K562 (cell line): ENCODE measurements at regions not wholly inside any gene's neighbourhood (a gene's known extent, or its start where the extent isn't known, plus 50 kb on each side); places are given as distances from the start of the nearest gene placed in this dataset.

Experiments used
- ATAC-seq: fragments of 200-7000 bp; cut with Tn5 transposase; 3 replicates; pipeline ENCODE4 v1.9.1; 2020; ENCODE audit warnings: moderate library complexity
- BruUV-seq: library from RNA; stranded (reverse); fragments of 400-500 nt; replicated peaks from 2 replicates; lab custom pipeline; 2021; lab: Mats Ljungman, UMichigan
- CTCF ChIA-PET: fragments of 300-600 bp; formaldehyde crosslinking; extraction: SDS; loops from one replicate; lab custom pipeline; 2021; ENCODE audit warnings: low intra/inter-chr PET ratio; lab: Yijun Ruan, JAX
- POLR2A ChIA-PET: fragments of 300-600, 350-650 bp; sonication (Branson Sonifier 250); formaldehyde crosslinking; extraction: SDS; loops from one replicate; lab custom pipeline; 2021; ENCODE audit warnings: antibody characterized with exemption, inconsistent platforms; lab: Yijun Ruan, JAX
- DNase-seq, 4 experiments: peaks; one replicate each; pipeline versions ENCODE4 v3.0.0 to v3.0.0-alpha.2; 2011 to 2018; ENCODE audit warnings: low spot score in 3 of 4, mixed read lengths in 3 of 4; ENCODE audit errors: extremely low read depth in 1 of 4
- FAIRE-seq: peaks from 2 replicates; lab custom pipeline; 2011; peaks lifted over from hg19 to GRCh38; lab: Jason Lieb, UNC
- H2AFZ ChIP-seq: 2 replicates; pipeline ENCODE4 v1.6.0; 2011; ENCODE audit warnings: low read depth, low read length, control low read depth, inconsistent platforms
- H3K27ac ChIP-seq: fragments of 200-600 bp; 3 replicates; pipeline ENCODE4 v1.8.0; 2011; ENCODE audit warnings: low read depth, mild to moderate bottlenecking, control low read depth, inconsistent platforms, low read length, moderate library complexity, mixed read lengths; ENCODE audit errors: extremely low read depth
- H3K27me3 ChIP-seq, 2 experiments: fragments of 300-600 bp in 1 of 2; 2 replicates in 1 of 2; 3 replicates in 1 of 2; pipeline versions ENCODE4 v1.6.0 to v1.8.0; 2011; ENCODE audit warnings: inconsistent platforms in 2 of 2, low read length in 2 of 2, mild to moderate bottlenecking in 1 of 2, mixed read lengths in 1 of 2, moderate library complexity in 1 of 2; ENCODE audit not compliant: control insufficient read depth in 2 of 2, insufficient read depth in 2 of 2
- H3K36me3 ChIP-seq: fragments of 300-600 bp; 3 replicates; pipeline ENCODE4 v1.8.0; 2011; ENCODE audit warnings: mild to moderate bottlenecking, low read length, inconsistent platforms; ENCODE audit not compliant: control insufficient read depth, insufficient read depth
- H3K4me1 ChIP-seq, 2 experiments: fragments of 200-600 bp in 1 of 2; replicated peaks in 1 of 2; 2 replicates in 1 of 2; 3 replicates in 1 of 2; pipeline versions ENCODE4 v1.5.1 to v1.8.0; 2011; ENCODE audit warnings: inconsistent platforms in 2 of 2, low read length in 2 of 2, mild to moderate bottlenecking in 1 of 2, mixed read lengths in 1 of 2, moderate library complexity in 1 of 2; ENCODE audit not compliant: control insufficient read depth in 2 of 2, insufficient read depth in 2 of 2
- H3K4me2 ChIP-seq: 2 replicates; pipeline ENCODE4 v1.6.1; 2011; ENCODE audit warnings: low read length, control low read depth, inconsistent platforms, mixed read lengths; ENCODE audit not compliant: insufficient read depth
- H3K4me3 ChIP-seq: fragments of 200-600 bp; sonication (generic), shearing (Covaris generic); 2 replicates; pipeline ENCODE4 v1.5.1; 2016; ENCODE audit warnings: control low read depth, inconsistent platforms
- H3K79me2 ChIP-seq: fragments of 200-600 bp; 3 replicates; pipeline ENCODE4 v1.8.0; 2011; ENCODE audit warnings: low read length, inconsistent platforms; ENCODE audit not compliant: control insufficient read depth, insufficient read depth
- H3K9ac ChIP-seq, 2 experiments: 2 replicates each; pipeline versions ENCODE4 v1.6.0 to v1.6.1; 2011; ENCODE audit warnings: low read depth in 2 of 2, low read length in 2 of 2, control low read depth in 1 of 2, inconsistent platforms in 1 of 2, mild to moderate bottlenecking in 1 of 2, mixed read lengths in 1 of 2; ENCODE audit not compliant: insufficient read depth in 1 of 2
- H3K9me1 ChIP-seq: one replicate; pipeline ENCODE4 v1.6.0; 2011; ENCODE audit warnings: inconsistent platforms, mild to moderate bottlenecking, low read length, moderate library complexity; ENCODE audit not compliant: control insufficient read depth, insufficient read depth
- H3K9me3 ChIP-seq: replicated peaks from 2 replicates; pipeline ENCODE4 v1.5.1; 2011; ENCODE audit warnings: low read depth, low read length, inconsistent platforms; ENCODE audit not compliant: control insufficient read depth, insufficient read depth
- H4K20me1 ChIP-seq: replicated peaks from 2 replicates; pipeline ENCODE4 v1.6.1; 2011; ENCODE audit warnings: low read length, inconsistent platforms, mixed read lengths; ENCODE audit not compliant: control insufficient read depth, insufficient read depth
- CC2D1A ChIP-seq: fragments of 450-650 bp; IDR thresholded peaks from 2 replicates; pipeline ENCODE4 v1.6.1; 2017; ENCODE audit warnings: mild to moderate bottlenecking
- EGR1 ChIP-seq: fragments of 450-650 bp; conservative IDR thresholded peaks from 2 replicates; pipeline ENCODE4 v1.6.1; 2017; ENCODE audit warnings: mild to moderate bottlenecking
- KAT7 ChIP-seq: sonication (generic); formaldehyde crosslinking; IDR thresholded peaks from 2 replicates; pipeline ENCODE4 v1.8.0; 2022; ENCODE audit warnings: missing genetic modification reagents, mild to moderate bottlenecking, borderline replicate concordance
- KDM2B ChIP-seq: fragments of 250-450 bp; sonication (Bioruptor Pico); IDR thresholded peaks from 2 replicates; pipeline ENCODE4 v1.8.0; 2021; ENCODE audit warnings: mild to moderate bottlenecking, moderate library complexity
- MAZ ChIP-seq, 2 experiments: fragments of 450-650 bp in 1 of 2; sonication (generic) in 1 of 2; formaldehyde crosslinking; IDR thresholded peaks in 1 of 2; conservative IDR thresholded peaks in 1 of 2; 2 replicates each; pipeline versions ENCODE4 v1.4.0 to v1.5.0; 2020; ENCODE audit warnings: mild to moderate bottlenecking in 1 of 2, missing genetic modification reagents in 1 of 2
- NR2C2 ChIP-seq, 2 experiments: fragments of 200-800 bp in 1 of 2; sonication (Bioruptor generic) in 1 of 2; sonication (generic) in 1 of 2; formaldehyde crosslinking in 1 of 2; IDR thresholded peaks; 2 replicates each; pipeline versions ENCODE4 v1.6.1 to v1.8.0; 2016 to 2022; ENCODE audit warnings: mild to moderate bottlenecking in 1 of 2, missing compliant biosample characterization in 1 of 2, missing genetic modification characterization in 1 of 2, missing genetic modification reagents in 1 of 2
- PHB2 ChIP-seq: fragments of 450-650 bp; IDR thresholded peaks from 2 replicates; pipeline ENCODE4 v1.6.1; 2017; ENCODE audit warnings: low read depth
- ZFP91 ChIP-seq: sonication (generic); formaldehyde crosslinking; IDR thresholded peaks from 2 replicates; pipeline ENCODE4 v1.8.0; 2022; ENCODE audit warnings: mild to moderate bottlenecking, missing genetic modification reagents
- ZNF134 ChIP-seq: fragments of 250-450 bp; sonication (Bioruptor Pico); conservative IDR thresholded peaks from 2 replicates; pipeline ENCODE4 v1.4.0; 2020
- WGBS: fragments of 100-300 bp; shearing (Covaris generic); methylation state at CpG from one replicate; pipeline ENCODE4 v1.1.6; 2016; ENCODE audit warnings: low coverage, mixed read lengths; ENCODE audit not compliant: insufficient coverage; ENCODE audit errors: missing lambda C conversion rate; 5-methylcytosine and 5-hydroxymethylcytosine counted together
- in situ Hi-C: fragments of 300-500 bp; cut with MboI; formaldehyde crosslinking; loops from 4 replicates; pipeline ENCODE4 v1.15.0; 2018; ENCODE audit warnings: inconsistent platforms, mixed read lengths
- intact Hi-C: fragments of 100-400 bp; cut with micrococcal nuclease; formaldehyde crosslinking; loops from 2 replicates; pipeline ENCODE4 v1.14.2; 2022

GRCh38 chr10:9214618-9215017 lies 1160.1 kb downstream of the GATA3 start:
- CTCF ChIA-PET: no interaction called here
- TF ChIP-seq KDM2B (CRISPR knock-in tag): no peak
- no peak for TF ChIP-seq PHB2
- Histone ChIP-seq H3K27ac (no peak overlapping the region), H3K27me3 (no peaks in the 10 kb centered on the region), H3K36me3 (no peaks in the 10 kb centered on the region), H3K9me1 (no peaks in the 10 kb centered on the region), H3K9ac (no peak overlapping the region), H3K79me2 (no peaks in the 10 kb centered on the region), H3K4me2 (no peak overlapping the region), H2AFZ (no peak overlapping the region), H3K4me3 (no peak overlapping the region), H4K20me1 (no peaks in the 10 kb centered on the region), H3K4me1 (no peaks in the 10 kb centered on the region), H3K9me3 (no peaks in the 10 kb centered on the region)
- in situ Hi-C loops: no loop called here
- no peak for FAIRE-seq
- POLR2A ChIA-PET: no interaction called here
- no peak for ATAC-seq
- WGBS: 1% methylated on average over 7 of the region's 7 CpGs
- intact Hi-C loops: no loop called here
- BruUV-seq: no TSS peak
- no peak for DNase-seq

GRCh38 chr10:9215121-9215520 lies 1160.6 kb downstream of the GATA3 start:
- Histone ChIP-seq H3K4me1 (no peaks in the 10 kb centered on the region), H3K9me1 (no peaks in the 10 kb centered on the region)
- TF ChIP-seq NR2C2 (CRISPR knock-in tag; IDR thresholded peaks at IDR 0.05): no peak
- no peak for TF ChIP-seq NR2C2 (tag; IDR thresholded peaks at IDR 0.05)
- no peak for TF ChIP-seq KAT7 (CRISPR knock-in tag)
- no peak for TF ChIP-seq ZNF134
- no peak for TF ChIP-seq EGR1
- TF ChIP-seq CC2D1A: no peak
- TF ChIP-seq ZFP91 (CRISPR knock-in tag): no peak
- no peak for TF ChIP-seq MAZ (CRISPR knock-in tag; conservative IDR thresholded peaks at IDR 0.05 in 1 of 2, IDR thresholded peaks at IDR 0.05 in 1 of 2)
- TF ChIP-seq, all 486 proteins: peak for 0
- Histone ChIP-seq H3K36me3 (no peaks in the 10 kb centered on the region), H3K27me3 (no peaks in the 10 kb centered on the region), H3K79me2 (no peaks in the 10 kb centered on the region), H3K27ac (no peak overlapping the region), H3K4me3 (no peak overlapping the region), H3K9me3 (no peaks in the 10 kb centered on the region), H2AFZ (no peak overlapping the region), H3K4me2 (no peak overlapping the region), H3K9ac (no peak overlapping the region), H4K20me1 (no peaks in the 10 kb centered on the region)
- DNase-seq (no peak), FAIRE-seq (no peak), ATAC-seq (no peak)
- ChIA-PET POLR2A (no interaction called here), CTCF (no interaction called here)
- intact Hi-C loops (no loop called here), in situ Hi-C loops (no loop called here)
- WGBS: 0% methylated on average over 2 of the region's 2 CpGs
- BruUV-seq: no TSS peak
